ENCODE measurements at regions not wholly inside any gene's neighbourhood (a gene's known extent, or its start where the extent isn't known, plus 50 kb on each side); places are given as distances from the start of the nearest gene placed in this dataset.

DNA sequence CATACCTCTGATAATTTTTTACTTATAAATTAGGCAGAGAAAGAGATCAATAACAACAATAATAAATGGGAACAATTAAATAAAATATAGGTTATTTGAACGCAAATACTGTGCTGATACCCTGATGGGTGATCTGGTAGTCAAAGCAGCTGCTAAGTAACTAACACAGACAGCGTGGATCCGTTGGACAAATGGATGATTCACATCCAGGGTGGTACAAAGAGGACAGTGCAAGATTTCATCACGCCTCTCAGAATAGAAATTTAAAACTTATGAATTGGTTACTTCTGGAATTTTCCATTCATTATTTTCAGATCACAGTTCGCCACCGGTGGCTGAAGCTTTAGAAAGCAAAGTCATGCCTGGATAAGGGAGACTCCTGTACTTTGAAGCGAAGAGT lies 1066.0 kb upstream of the ADGRL3 start:
- Histone ChIP-seq H3K14ac (ENCODE audit: insufficient read length) (no peak overlapping the region), H4K8ac (ENCODE audit: extremely low read depth, insufficient read depth, low read length) (no peak overlapping the region), H2BK20ac (ENCODE audit: low read length) (no peak overlapping the region), H2BK15ac (ENCODE audit: low read length) (no peak overlapping the region), H4K20me1 (replicated peaks in 1 of 2; ENCODE audit: control insufficient read depth in 1 of 2, insufficient read depth in 2 of 2, low read length in 2 of 2) (no peaks in the 10 kb centered on the region), H3K18ac (ENCODE audit: extremely low read depth, low read length) (no peak overlapping the region), H3K79me2 (ENCODE audit: control insufficient read depth in 1 of 2, insufficient read depth in 2 of 2, low read length in 2 of 2) (no peaks in the 10 kb centered on the region), H3K27ac (ENCODE audit: low read depth, low read length) (no peak overlapping the region), H3K4me1 (replicated peaks in 1 of 4; ENCODE audit: control insufficient read depth in 3 of 4, insufficient read depth in 4 of 4, low read length in 3 of 4) (no peaks in the 10 kb centered on the region), H3K9ac (replicated peaks in 1 of 4; ENCODE audit: extremely low read depth in 1 of 4, low read depth in 3 of 4, low read length in 3 of 4) (no peak overlapping the region), H2BK12ac (ENCODE audit: low read depth, low read length) (no peak overlapping the region), H2AFZ (ENCODE audit: low read length) (no peak overlapping the region), H3K4me3 (ENCODE audit: extremely low read depth in 1 of 4, insufficient read depth in 2 of 4, low read depth in 3 of 4, low read length in 4 of 4) (no peak overlapping the region), H3K4ac (replicated peaks; ENCODE audit: insufficient read length, low read depth, low read length) (no peak overlapping the region), H3K56ac (replicated peaks; ENCODE audit: insufficient read length, low read depth, low read length) (no peak overlapping the region), H3K27me3 (replicated peaks in 1 of 4; ENCODE audit: control insufficient read depth in 3 of 4, extremely low read depth in 1 of 4, insufficient read depth in 3 of 4, low read length in 3 of 4) (no peaks in the 10 kb centered on the region), H3K23me2 (ENCODE audit: low read depth, low read length) (no peaks in the 10 kb centered on the region), H2BK120ac (replicated peaks; ENCODE audit: low read depth, low read length) (no peak overlapping the region), H3K4me2 (ENCODE audit: insufficient read depth in 1 of 2, low read depth in 2 of 2, low read length in 2 of 2) (no peak overlapping the region), H4K91ac (replicated peaks; ENCODE audit: insufficient read length, low read length) (no peak overlapping the region), H4K5ac (ENCODE audit: insufficient read length, low read depth, low read length) (no peak overlapping the region), H3K79me1 (ENCODE audit: low read depth, low read length) (no peaks in the 10 kb centered on the region), H3K23ac (ENCODE audit: insufficient read length) (no peak overlapping the region), H2AK5ac (ENCODE audit: low read depth, low read length) (no peak overlapping the region), H3K9me3 (ENCODE audit: insufficient read depth in 2 of 2, low read depth in 1 of 2, low read length in 1 of 2) (no peaks in the 10 kb centered on the region; a peak in 1 of 4 replicates), H3K36me3 (ENCODE audit: control insufficient read depth in 2 of 4, insufficient read depth in 4 of 4, low read length in 3 of 4) (no peaks in the 10 kb centered on the region), H2BK5ac (ENCODE audit: low read depth, low read length) (no peak overlapping the region)
- TF ChIP-seq TEAD4 (IDR thresholded peaks at IDR 0.05; ENCODE audit: low read depth, low read length) = no peak
- FAIRE-seq (no peak), DNase-seq (ENCODE audit: low read depth in 1 of 2, low spot score in 2 of 2) (no peak)
- 95% methylated on average over 7 of the region's 7 CpGs; no CpG with 5 or more reads in 1 of the 2 experiments for WGBS, 2 experiments (ENCODE audit: extremely low coverage in 1 of 2, insufficient coverage in 1 of 2, insufficient read length in 1 of 2, insufficient replicate concordance in 2 of 2, low coverage in 1 of 2, low lambda C conversion rate in 2 of 2, missing lambda C conversion rate in 1 of 2)
- CTCF ChIA-PET (ENCODE audit: partially characterized antibody) = no interaction called here
- POLR2A ChIA-PET (ENCODE audit: partially characterized antibody) = no interaction called here
